ENCODE measurements at regions not wholly inside any gene's neighbourhood (a gene's known extent, or its start where the extent isn't known, plus 50 kb on each side); places are given as distances from the start of the nearest gene placed in this dataset.

DNA sequence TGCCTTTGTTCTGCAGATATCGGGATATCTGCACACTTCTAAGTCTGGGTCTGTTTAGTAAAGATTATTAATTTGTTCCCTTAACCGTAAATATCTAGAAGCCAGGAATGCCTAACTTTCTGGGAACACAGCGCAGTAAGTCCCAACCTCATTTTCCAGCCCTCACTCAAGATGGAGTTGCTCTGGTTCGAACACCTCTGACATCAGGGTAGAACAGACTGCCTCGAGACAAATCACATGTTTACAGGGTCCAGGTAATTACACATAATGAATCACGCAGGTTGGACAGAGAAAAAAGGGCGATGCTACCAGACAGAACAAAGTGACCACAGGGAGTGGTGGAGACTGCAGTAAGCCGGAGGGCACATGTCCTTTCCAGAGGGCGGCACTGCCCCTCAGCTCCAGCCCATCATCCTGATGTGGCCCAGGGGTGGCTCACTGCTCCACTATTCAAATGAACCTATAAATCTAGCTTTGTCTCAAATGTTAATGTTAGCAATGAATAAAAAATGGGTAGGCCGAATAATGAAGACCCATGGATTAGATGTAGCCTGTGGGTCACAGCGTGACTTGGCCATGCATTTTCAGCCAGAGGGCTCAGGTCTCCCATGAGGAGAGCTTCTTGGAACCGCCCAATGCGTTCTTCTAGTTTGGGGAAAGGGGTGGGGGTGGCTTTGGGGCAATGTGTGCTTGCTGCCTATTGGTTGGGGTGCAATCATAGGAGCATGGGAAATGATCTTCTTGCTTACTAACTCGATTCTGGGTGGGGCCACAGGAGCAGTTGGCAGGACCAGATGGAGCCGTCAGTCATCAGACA is 159.0 kb upstream of the SFSWAP start:
- no peak overlapping the region for H3K4me3 ChIP-seq (ENCODE audit: insufficient read depth, low read length)
- no peaks in the 10 kb centered on the region for H4K20me1 ChIP-seq (ENCODE audit: insufficient read depth, low read length)
- H3K79me2 ChIP-seq (ENCODE audit: insufficient read depth, low read length), result no peaks in the 10 kb centered on the region

DNA sequence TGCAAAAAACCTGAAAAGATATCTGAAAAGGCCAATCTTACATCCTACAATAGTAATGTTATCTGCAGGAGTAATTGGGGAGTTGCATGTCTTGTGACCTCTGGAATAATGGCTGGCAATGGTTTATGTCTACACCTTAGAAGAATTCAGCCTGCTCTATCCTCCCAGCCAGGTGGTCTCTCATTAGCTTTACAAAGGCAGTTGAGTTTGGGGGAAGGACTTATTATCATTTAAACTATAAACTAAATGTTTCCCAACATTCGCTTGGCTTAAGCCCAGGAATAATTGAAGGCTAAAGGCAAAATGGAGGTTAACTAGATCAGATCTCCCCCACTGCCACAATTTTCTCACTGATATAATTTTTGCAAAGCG is 158.4 kb upstream of the SFSWAP start:
- Histone ChIP-seq H3K4me1 (ENCODE audit: insufficient read depth, low read length) (no peaks in the 10 kb centered on the region), H3K36me3 (ENCODE audit: insufficient read depth, low read length) (no peaks in the 10 kb centered on the region), H3K79me2 (ENCODE audit: insufficient read depth, low read length) (no peaks in the 10 kb centered on the region), H3K4me2 (ENCODE audit: insufficient read depth, low read length) (no peak overlapping the region), H2AFZ (ENCODE audit: low read length) (no peak overlapping the region), H3K9me3 (ENCODE audit: low read depth, low read length) (no peaks in the 10 kb centered on the region), H3K27ac (ENCODE audit: low read depth, low read length) (no peak overlapping the region), H3K4me3 (ENCODE audit: insufficient read depth, low read length) (no peak overlapping the region), H4K20me1 (ENCODE audit: insufficient read depth, low read length) (no peaks in the 10 kb centered on the region), H3K27me3 (ENCODE audit: insufficient read depth, low read length) (no peaks in the 10 kb centered on the region)
- DNase-seq (ENCODE audit: insufficient read length, low spot score, missing footprints), result no peak
- TF ChIP-seq, protein P1, sequence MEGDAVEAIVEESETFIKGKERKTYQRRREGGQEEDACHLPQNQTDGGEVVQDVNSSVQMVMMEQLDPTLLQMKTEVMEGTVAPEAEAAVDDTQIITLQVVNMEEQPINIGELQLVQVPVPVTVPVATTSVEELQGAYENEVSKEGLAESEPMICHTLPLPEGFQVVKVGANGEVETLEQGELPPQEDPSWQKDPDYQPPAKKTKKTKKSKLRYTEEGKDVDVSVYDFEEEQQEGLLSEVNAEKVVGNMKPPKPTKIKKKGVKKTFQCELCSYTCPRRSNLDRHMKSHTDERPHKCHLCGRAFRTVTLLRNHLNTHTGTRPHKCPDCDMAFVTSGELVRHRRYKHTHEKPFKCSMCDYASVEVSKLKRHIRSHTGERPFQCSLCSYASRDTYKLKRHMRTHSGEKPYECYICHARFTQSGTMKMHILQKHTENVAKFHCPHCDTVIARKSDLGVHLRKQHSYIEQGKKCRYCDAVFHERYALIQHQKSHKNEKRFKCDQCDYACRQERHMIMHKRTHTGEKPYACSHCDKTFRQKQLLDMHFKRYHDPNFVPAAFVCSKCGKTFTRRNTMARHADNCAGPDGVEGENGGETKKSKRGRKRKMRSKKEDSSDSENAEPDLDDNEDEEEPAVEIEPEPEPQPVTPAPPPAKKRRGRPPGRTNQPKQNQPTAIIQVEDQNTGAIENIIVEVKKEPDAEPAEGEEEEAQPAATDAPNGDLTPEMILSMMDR (IDR thresholded peaks at IDR 0.05; ENCODE audit: extremely low read depth, low read depth, low read length), result no peak

More for the DNA sequence above, 159.0 kb upstream of the SFSWAP start:
- Histone ChIP-seq H3K4me2 (ENCODE audit: insufficient read depth, low read length) (no peak overlapping the region), H3K27me3 (ENCODE audit: insufficient read depth, low read length) (no peaks in the 10 kb centered on the region), H3K9me3 (ENCODE audit: low read depth, low read length) (no peaks in the 10 kb centered on the region), H3K36me3 (ENCODE audit: insufficient read depth, low read length) (no peaks in the 10 kb centered on the region), H2AFZ (ENCODE audit: low read length) (no peak overlapping the region), H3K4me1 (ENCODE audit: insufficient read depth, low read length) (no peaks in the 10 kb centered on the region), H3K27ac (ENCODE audit: low read depth, low read length) (no peak overlapping the region)
- TF ChIP-seq, protein P1 (IDR thresholded peaks at IDR 0.05; ENCODE audit: extremely low read depth, low read depth, low read length), result no peak
- no peak for DNase-seq (ENCODE audit: insufficient read length, low spot score, missing footprints)

DNA sequence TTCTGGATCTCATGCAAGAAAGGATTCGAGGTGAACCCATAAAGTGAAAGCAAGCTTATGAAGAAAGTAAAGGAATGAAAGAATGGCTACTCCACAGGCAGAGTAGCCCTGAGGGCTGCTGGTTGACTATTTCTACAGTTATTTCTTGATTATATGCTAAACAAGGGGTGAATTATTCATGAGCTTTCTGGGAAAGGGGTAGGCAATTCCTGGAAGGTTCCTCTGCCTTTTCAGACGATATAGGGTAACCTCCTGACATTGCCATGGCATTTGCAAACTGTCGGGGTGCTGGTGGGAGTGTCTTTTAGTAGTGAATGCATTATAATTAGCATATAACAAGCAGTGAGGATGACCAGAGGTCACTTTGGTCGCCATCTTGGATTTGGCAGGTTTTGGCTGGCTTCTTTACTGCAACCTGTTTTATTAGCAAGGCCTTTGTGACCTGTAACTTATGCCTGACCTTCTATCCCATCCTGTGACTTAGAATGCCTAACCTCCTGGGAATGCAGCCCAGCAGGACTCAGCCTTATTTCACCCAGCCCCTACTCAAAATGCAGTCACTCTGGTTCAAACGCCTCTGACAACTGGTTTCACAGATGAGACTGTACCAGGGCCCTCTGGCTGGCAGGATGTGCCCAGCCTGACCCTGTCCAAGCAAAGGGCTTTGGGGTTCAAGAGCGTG is 157.7 kb upstream of the SFSWAP start:
- TF ChIP-seq, protein P1 (IDR thresholded peaks at IDR 0.05; ENCODE audit: extremely low read depth, low read depth, low read length), result no peak
- H3K4me2 ChIP-seq (ENCODE audit: insufficient read depth, low read length), result no peak overlapping the region
- no peak overlapping the region for H3K4me3 ChIP-seq (ENCODE audit: insufficient read depth, low read length)
- no peaks in the 10 kb centered on the region for H3K79me2 ChIP-seq (ENCODE audit: insufficient read depth, low read length)
- H3K27me3 ChIP-seq (ENCODE audit: insufficient read depth, low read length), result no peaks in the 10 kb centered on the region
- H4K20me1 ChIP-seq (ENCODE audit: insufficient read depth, low read length), result no peaks in the 10 kb centered on the region
- H3K9me3 ChIP-seq (ENCODE audit: low read depth, low read length), result no peaks in the 10 kb centered on the region
- H3K36me3 ChIP-seq (ENCODE audit: insufficient read depth, low read length), result no peaks in the 10 kb centered on the region
- no peak for DNase-seq (ENCODE audit: insufficient read length, low spot score, missing footprints)
- no peak overlapping the region for H2AFZ ChIP-seq (ENCODE audit: low read length)
- no peak overlapping the region for H3K27ac ChIP-seq (ENCODE audit: low read depth, low read length)
- H3K4me1 ChIP-seq (ENCODE audit: insufficient read depth, low read length), result no peaks in the 10 kb centered on the region

DNA sequence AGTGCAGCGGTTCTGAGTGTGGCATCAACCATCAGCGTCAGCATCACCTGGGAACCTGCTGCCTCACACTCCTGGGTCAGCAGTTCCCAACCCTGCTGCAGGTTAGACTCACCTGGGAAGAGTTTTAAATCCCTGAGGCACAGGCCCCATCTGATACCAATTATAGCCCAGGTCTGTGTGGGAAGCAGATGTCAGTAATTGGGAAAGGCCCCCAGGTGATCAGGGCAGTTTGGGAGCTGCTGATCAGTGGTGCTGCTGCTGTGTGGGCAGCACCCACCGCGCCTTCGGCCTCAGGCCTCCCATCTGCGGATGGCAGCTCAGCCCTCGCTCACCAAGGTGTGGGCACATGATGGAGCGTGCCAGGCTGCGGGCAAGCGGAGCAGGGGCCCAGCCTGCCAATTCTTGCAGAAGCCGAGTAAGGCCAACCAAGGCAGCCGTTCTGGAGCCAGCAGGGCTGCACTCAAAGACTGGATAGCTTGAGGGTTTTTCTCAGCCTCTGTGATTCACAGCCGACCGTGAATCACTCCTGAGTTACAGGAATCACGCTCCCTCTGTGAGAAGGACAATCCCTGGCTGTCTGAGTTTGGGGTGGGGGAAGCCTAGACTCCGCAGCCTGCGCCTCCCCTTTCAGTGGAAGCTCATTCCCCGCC is 155.6 kb upstream of the SFSWAP start:
- Histone ChIP-seq H4K20me1 (ENCODE audit: insufficient read depth, low read length) (no peaks in the 10 kb centered on the region), H3K4me2 (ENCODE audit: insufficient read depth, low read length) (no peak overlapping the region), H3K27me3 (ENCODE audit: insufficient read depth, low read length) (no peaks in the 10 kb centered on the region), H3K4me3 (ENCODE audit: insufficient read depth, low read length) (no peak overlapping the region), H3K36me3 (ENCODE audit: insufficient read depth, low read length) (no peaks in the 10 kb centered on the region), H3K9me3 (ENCODE audit: low read depth, low read length) (no peaks in the 10 kb centered on the region), H3K4me1 (ENCODE audit: insufficient read depth, low read length) (no peaks in the 10 kb centered on the region), H3K79me2 (ENCODE audit: insufficient read depth, low read length) (no peaks in the 10 kb centered on the region), H3K27ac (ENCODE audit: low read depth, low read length) (no peak overlapping the region), H2AFZ (ENCODE audit: low read length) (no peak overlapping the region)
- DNase-seq (ENCODE audit: insufficient read length, low spot score, missing footprints), result no peak
- TF ChIP-seq, protein P1 (IDR thresholded peaks at IDR 0.05; ENCODE audit: extremely low read depth, low read depth, low read length), result no peak

All from osteoblast (primary cell).